ENCODE measurements at regions not wholly inside any gene's neighbourhood (a gene's known extent, or its start where the extent isn't known, plus 50 kb on each side); places are given as distances from the start of the nearest gene placed in this dataset.

DNA sequence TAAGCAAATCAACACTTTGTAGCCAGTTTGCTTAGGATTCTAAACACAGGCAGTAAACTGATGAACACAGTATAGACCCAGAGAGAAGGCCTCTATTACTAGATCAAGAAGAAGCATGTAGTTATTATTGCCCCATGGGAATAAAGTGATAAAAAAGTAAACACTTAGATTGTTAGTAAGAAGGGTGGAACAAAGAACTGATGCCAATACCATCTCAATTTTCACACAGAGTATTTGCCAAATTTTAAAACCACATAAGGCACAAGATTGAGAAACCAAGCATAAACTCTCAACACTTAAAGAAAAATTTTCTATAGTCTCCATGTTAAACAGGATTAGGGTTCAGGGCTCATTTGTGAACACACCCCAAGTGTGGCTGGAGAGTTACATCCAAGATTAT lies 77.0 kb upstream of the SYT1 start:
- Histone ChIP-seq H3K9me3 (no peaks in the 10 kb centered on the region), H3K4me3 (no peak overlapping the region), H3K36me3 (no peaks in the 10 kb centered on the region), H3K27ac (no peak overlapping the region), H3K4me1 (no peaks in the 10 kb centered on the region), H3K27me3 (no peaks in the 10 kb centered on the region)
- DNase-seq, result no peak
- TF ChIP-seq, protein P1, sequence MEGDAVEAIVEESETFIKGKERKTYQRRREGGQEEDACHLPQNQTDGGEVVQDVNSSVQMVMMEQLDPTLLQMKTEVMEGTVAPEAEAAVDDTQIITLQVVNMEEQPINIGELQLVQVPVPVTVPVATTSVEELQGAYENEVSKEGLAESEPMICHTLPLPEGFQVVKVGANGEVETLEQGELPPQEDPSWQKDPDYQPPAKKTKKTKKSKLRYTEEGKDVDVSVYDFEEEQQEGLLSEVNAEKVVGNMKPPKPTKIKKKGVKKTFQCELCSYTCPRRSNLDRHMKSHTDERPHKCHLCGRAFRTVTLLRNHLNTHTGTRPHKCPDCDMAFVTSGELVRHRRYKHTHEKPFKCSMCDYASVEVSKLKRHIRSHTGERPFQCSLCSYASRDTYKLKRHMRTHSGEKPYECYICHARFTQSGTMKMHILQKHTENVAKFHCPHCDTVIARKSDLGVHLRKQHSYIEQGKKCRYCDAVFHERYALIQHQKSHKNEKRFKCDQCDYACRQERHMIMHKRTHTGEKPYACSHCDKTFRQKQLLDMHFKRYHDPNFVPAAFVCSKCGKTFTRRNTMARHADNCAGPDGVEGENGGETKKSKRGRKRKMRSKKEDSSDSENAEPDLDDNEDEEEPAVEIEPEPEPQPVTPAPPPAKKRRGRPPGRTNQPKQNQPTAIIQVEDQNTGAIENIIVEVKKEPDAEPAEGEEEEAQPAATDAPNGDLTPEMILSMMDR (IDR thresholded peaks at IDR 0.05), result no peak
- TF ChIP-seq POLR2A (IDR thresholded peaks at IDR 0.05), result no peak
- intact Hi-C loops (cut with DNase I; ENCODE audit: low total_unique reads), result no loop called here

DNA sequence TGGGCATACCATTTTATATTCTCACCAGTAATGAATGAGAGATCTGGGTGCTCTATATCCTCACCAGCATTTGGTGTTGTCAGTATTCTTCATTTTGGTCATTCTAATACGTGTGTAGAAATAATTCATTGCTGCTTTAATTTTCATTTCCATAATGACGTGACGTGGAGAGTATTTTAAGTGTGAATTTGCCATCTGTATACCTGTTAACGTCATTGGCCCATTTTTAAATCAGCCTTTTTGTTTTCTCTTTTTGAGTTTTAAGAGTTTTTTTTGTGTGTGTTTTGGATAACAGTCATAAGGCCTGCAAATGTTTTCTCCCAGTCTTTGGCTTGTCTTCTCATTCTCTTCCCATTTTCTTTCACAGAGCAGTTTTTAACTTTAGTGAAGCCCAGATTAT lies 74.4 kb upstream of the SYT1 start:
- TF ChIP-seq POLR2A (IDR thresholded peaks at IDR 0.05), result no peak
- TF ChIP-seq, protein P1 (IDR thresholded peaks at IDR 0.05), result no peak
- no peaks in the 10 kb centered on the region for H3K27me3 ChIP-seq
- H3K27ac ChIP-seq, result no peak overlapping the region
- intact Hi-C loops (cut with DNase I; ENCODE audit: low total_unique reads), result no loop called here
- no peaks in the 10 kb centered on the region for H3K36me3 ChIP-seq
- H3K4me1 ChIP-seq, result no peaks in the 10 kb centered on the region
- H3K9me3 ChIP-seq, result no peaks in the 10 kb centered on the region
- no peak overlapping the region for H3K4me3 ChIP-seq
- no peak for DNase-seq

DNA sequence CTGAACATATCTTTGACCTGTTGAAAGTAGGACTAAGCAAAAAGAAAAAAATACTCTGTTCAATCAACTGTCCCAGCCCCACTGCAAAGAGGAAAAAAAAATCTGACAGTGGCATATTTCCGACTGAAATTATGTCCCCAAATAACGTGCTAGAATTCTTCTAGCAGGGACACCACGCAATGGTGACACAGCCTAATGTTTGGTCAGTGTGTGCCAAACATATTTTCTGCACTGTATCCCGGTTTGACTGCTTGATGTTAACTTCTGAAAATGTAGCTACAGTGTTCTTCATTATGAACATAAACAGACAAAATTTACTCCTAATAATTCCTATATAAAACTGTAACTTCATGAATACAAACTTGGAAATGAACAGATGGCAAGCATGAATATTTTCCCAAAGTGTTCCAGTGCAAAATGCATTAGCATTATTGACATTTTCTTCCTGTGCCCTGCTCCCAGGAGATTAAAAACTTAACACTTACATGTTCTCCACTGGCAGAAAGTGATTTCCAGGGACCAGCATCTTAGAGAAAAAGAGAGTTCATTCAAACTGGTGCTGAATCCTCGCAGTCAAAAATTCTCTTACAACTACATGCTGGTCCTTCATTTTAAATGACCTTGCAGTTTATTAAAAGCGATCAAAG lies 72.4 kb upstream of the SYT1 start:
- Histone ChIP-seq H3K9me3 (peaks cover 0 to 5% of the 10 kb centered on the region in 2 donors), H3K36me3 (no peaks in the 10 kb centered on the region), H3K4me1 (no peaks in the 10 kb centered on the region), H3K27me3 (no peaks in the 10 kb centered on the region), H3K4me3 (no peak overlapping the region), H3K27ac (no peak overlapping the region)
- intact Hi-C loops (cut with DNase I; ENCODE audit: low total_unique reads), result no loop called here
- no peak for DNase-seq
- TF ChIP-seq, protein P1 (IDR thresholded peaks at IDR 0.05), result no peak
- no peak for TF ChIP-seq POLR2A (IDR thresholded peaks at IDR 0.05)

GRCh38 chr12:78793491-78793890 lies 71.1 kb upstream of the SYT1 start:
- Histone ChIP-seq H3K27me3 (no peaks in the 10 kb centered on the region), H3K4me1 (no peaks in the 10 kb centered on the region), H3K36me3 (no peaks in the 10 kb centered on the region), H3K9me3 (peaks cover 0 to 5% of the 10 kb centered on the region in 2 donors), H3K27ac (no peak overlapping the region), H3K4me3 (no peak overlapping the region)
- intact Hi-C loops (cut with DNase I; ENCODE audit: low total_unique reads), result no loop called here
- no peak for DNase-seq
- TF ChIP-seq, protein P1 (IDR thresholded peaks at IDR 0.05), result no peak
- TF ChIP-seq POLR2A (IDR thresholded peaks at IDR 0.05), result no peak

- no peak for TF ChIP-seq POLR2A (IDR thresholded peaks at IDR 0.05)
- TF ChIP-seq, protein P1 (IDR thresholded peaks at IDR 0.05), result no peak
- Histone ChIP-seq H3K36me3 (no peaks in the 10 kb centered on the region), H3K4me3 (no peak overlapping the region), H3K27ac (no peak overlapping the region), H3K9me3 (peaks cover 0 to 5% of the 10 kb centered on the region in 2 donors), H3K4me1 (no peaks in the 10 kb centered on the region), H3K27me3 (no peaks in the 10 kb centered on the region)
- intact Hi-C loops (cut with DNase I; ENCODE audit: low total_unique reads), result no loop called here
- no peak for DNase-seq
These were observed 70.6 kb upstream of the SYT1 start for GRCh38 chr12:78793982-78794381.
